B cell (primary cell): ENCODE measurements at regions not wholly inside any gene's neighbourhood (a gene's known extent, or its start where the extent isn't known, plus 50 kb on each side); places are given as distances from the start of the nearest gene placed in this dataset.

Source experiments
- ATAC-seq: fragments of 200-7000 bp; cut with Tn5 transposase; one replicate; pipeline ENCODE4 v1.10.0; 2021; ENCODE audit warnings: low read depth, mild to moderate bottlenecking, moderate number of reproducible peaks, moderate library complexity
- CTCF ChIA-PET: fragments of 350-600 bp; sonication (Branson Sonifier 250); formaldehyde crosslinking; loops from one replicate; lab custom pipeline; 2021; ENCODE audit warnings: antibody characterized with exemption, inconsistent platforms; lab: Charles Lee
- POLR2A ChIA-PET: fragments of 350-600 bp; sonication (Branson Sonifier 250); formaldehyde crosslinking; loops from one replicate; lab custom pipeline; 2021; ENCODE audit warnings: antibody characterized with exemption; lab: Charles Lee
- DNase-seq: peaks from one replicate; pipeline ENCODE4 v3.0.0; 2013
- H2AFZ ChIP-seq: 2 replicates; pipeline ENCODE4 v1.6.1; 2012; ENCODE audit warnings: mild to moderate bottlenecking, low read depth, low read length; ENCODE audit not compliant: insufficient read depth, poor library complexity, severe bottlenecking
- H3K27ac ChIP-seq, 2 donors: 1 replicate in 1 of 2; 2 replicates in 1 of 2; pipeline ENCODE4 v1.5.1; 2012 to 2013; ENCODE audit warnings: low read length in 2 of 2, mild to moderate bottlenecking in 2 of 2, moderate library complexity in 1 of 2
- H3K27me3 ChIP-seq, 4 experiments: fragments of 200-600 bp in 1 of 4; sonication (generic) in 1 of 4; replicated peaks in 1 of 4; 1 replicate in 2 of 4; 2 replicates in 2 of 4; pipeline versions ENCODE4 v1.6.1 to v1.7.0; 2013 to 2016; ENCODE audit warnings: low read length in 3 of 4, mild to moderate bottlenecking in 2 of 4, mixed read lengths in 1 of 4, moderate library complexity in 1 of 4; ENCODE audit not compliant: insufficient read depth in 4 of 4, control insufficient read depth in 3 of 4; ENCODE audit errors: control extremely low read depth in 1 of 4
- H3K36me3 ChIP-seq, 2 experiments: replicated peaks in 1 of 2; 1 replicate in 1 of 2; 2 replicates in 1 of 2; pipeline versions ENCODE4 v1.6.1 to v1.7.1; 2013; ENCODE audit warnings: low read length in 1 of 2; ENCODE audit not compliant: insufficient read depth in 2 of 2, control insufficient read depth in 1 of 2; ENCODE audit errors: control extremely low read depth in 1 of 2, extremely low read depth in 1 of 2
- H3K4me1 ChIP-seq, 2 donors: fragments of 200-600 bp in 1 of 2; sonication (generic) in 1 of 2; 1 replicate in 1 of 2; 2 replicates in 1 of 2; pipeline versions ENCODE4 v1.5.1 to v1.6.1; 2013 to 2017; ENCODE audit warnings: low read length in 2 of 2; ENCODE audit not compliant: control insufficient read depth in 2 of 2, insufficient read depth in 2 of 2
- H3K4me2 ChIP-seq: replicated peaks from 2 replicates; pipeline ENCODE3; 2012; ENCODE audit warnings: mild to moderate bottlenecking, low read depth, low read length; ENCODE audit not compliant: poor library complexity, severe bottlenecking
- H3K4me3 ChIP-seq, 5 experiments: fragments of 200-600 bp in 1 of 5; sonication (generic) in 1 of 5; 1 replicate in 3 of 5; 2 replicates in 2 of 5; pipeline versions ENCODE4 v1.5.1 to v1.7.0; 2011 to 2016; ENCODE audit warnings: low read length in 4 of 5, mild to moderate bottlenecking in 4 of 5, low read depth in 2 of 5, control low read depth in 1 of 5, moderate library complexity in 1 of 5; ENCODE audit not compliant: insufficient read depth in 1 of 5; ENCODE audit errors: control extremely low read depth in 1 of 5, extremely low read depth in 1 of 5
- H3K79me2 ChIP-seq: fragments of 200-600 bp; sonication (generic); one replicate; pipeline ENCODE4 v1.6.0; 2016; ENCODE audit warnings: low read length; ENCODE audit not compliant: control insufficient read depth, insufficient read depth
- H3K9ac ChIP-seq: fragments of 200-600 bp; sonication (generic); 2 replicates; pipeline ENCODE4 v1.6.1; 2017; ENCODE audit warnings: mild to moderate bottlenecking, low read length, moderate library complexity
- H3K9me3 ChIP-seq, 3 donors: one replicate each; pipeline versions ENCODE4 v1.6.1 to v1.7.1; 2013; ENCODE audit warnings: low read length in 2 of 3; ENCODE audit not compliant: control insufficient read depth in 2 of 3, insufficient read depth in 1 of 3; ENCODE audit errors: control extremely low read depth in 1 of 3
- H4K20me1 ChIP-seq: 2 replicates; pipeline ENCODE4 v1.6.0; 2012; ENCODE audit warnings: mild to moderate bottlenecking, low read length; ENCODE audit not compliant: insufficient read depth, control insufficient read depth, poor library complexity, severe bottlenecking
- H3K27ac Mint-ChIP-seq: one replicate; pipeline ENCODE4 v1.8.0; 2021; ENCODE audit warnings: mixed read lengths
- H3K27me3 Mint-ChIP-seq: one replicate; pipeline ENCODE4 v1.8.0; 2021; ENCODE audit warnings: mixed read lengths
- H3K4me1 Mint-ChIP-seq: one replicate; pipeline ENCODE4 v1.8.0; 2021; ENCODE audit warnings: mixed read lengths
- H3K4me3 Mint-ChIP-seq: one replicate; pipeline ENCODE4 v1.8.0; 2021; ENCODE audit warnings: mixed read lengths
- H3K9me3 Mint-ChIP-seq: one replicate; pipeline ENCODE4 v1.8.0; 2022; ENCODE audit warnings: mixed read lengths; ENCODE audit not compliant: insufficient read depth
- CTCF ChIP-seq: fragments of 200-600 bp; IDR thresholded peaks from one replicate; pipeline ENCODE4 v1.8.0; 2022; ENCODE audit warnings: antibody characterized with exemption, mild to moderate bottlenecking
- EZH2 ChIP-seq: IDR thresholded peaks from 2 replicates; pipeline ENCODE4 v1.6.1; 2012; ENCODE audit warnings: borderline replicate concordance, low read depth, mild to moderate bottlenecking, moderate library complexity, low read length; ENCODE audit not compliant: insufficient read depth, poor library complexity, severe bottlenecking
- WGBS: methylation state at CpG from one replicate; pipeline ENCODE4 v1.1.5; 2013; ENCODE audit warnings: missing lambda C conversion rate; ENCODE audit not compliant: insufficient coverage; 5-methylcytosine and 5-hydroxymethylcytosine counted together
- intact Hi-C: fragments of 100-400 bp; cut with micrococcal nuclease; formaldehyde crosslinking; loops from one replicate; pipeline ENCODE4 v1.10.0; 2022

DNA sequence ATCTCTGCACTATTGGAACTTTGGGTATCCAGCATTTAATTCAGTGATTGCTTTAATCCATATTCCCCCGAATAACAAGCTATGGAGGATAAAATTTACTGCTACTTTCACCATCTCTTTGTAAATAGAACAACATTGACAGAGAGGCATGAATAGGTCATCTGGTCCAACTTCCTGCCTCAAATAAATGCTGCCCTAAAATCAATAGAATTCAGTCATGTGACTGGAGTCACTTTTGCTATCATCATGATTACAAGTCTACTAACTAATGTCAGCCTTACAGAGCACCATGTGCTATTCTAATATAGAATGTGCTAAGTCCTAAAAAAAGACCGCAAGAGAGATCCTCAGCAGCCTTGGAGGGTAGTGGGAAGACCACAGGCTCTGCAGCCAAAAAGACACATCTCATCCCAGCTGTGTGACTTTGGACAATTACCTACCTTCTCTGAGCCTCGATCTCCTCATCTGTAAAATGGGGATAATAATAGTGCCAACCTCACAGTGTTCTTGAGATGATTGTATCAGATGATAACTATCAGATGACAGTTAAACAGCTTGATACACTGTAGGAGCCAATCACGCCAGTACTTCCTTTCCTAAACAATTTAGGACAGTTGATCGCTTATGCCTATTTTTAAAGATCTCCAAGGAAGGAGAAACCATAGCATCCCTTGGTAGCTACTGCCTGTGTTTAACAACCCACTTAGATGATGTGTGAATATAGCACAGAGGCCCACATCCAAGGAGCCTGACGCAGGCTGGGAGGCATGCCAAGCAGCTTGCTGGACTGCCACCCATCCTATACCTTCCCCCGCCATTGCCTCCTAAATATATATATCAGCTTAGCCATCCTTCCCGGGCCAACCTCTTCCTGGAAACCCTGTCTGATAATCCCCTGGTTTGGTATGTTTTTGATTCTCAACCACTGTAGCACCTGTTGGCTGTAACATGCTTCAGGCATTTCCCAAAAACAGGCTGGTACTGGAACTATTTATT is 77.3 kb upstream of the PHF21A start:
- CTCF ChIA-PET, result no interaction called here
- no peak for TF ChIP-seq CTCF
- TF ChIP-seq EZH2, result no peak
- intact Hi-C loops, result no loop called here
- no peaks in the 10 kb centered on the region for H3K79me2 ChIP-seq
- Mint-ChIP-seq H3K27me3 (peaks cover 56% of the 10 kb centered on the region), H3K9me3 (no peaks in the 10 kb centered on the region), H3K4me3 (no peak overlapping the region), H3K4me1 (no peaks in the 10 kb centered on the region), H3K27ac (no peak overlapping the region)
- H2AFZ ChIP-seq, result no peak overlapping the region
- H3K4me2 ChIP-seq, result no peak overlapping the region
- WGBS, result 90% methylated on average over 2 of the region's 8 CpGs
- no peaks in the 10 kb centered on the region for H3K27me3 ChIP-seq
- no peaks in the 10 kb centered on the region for H4K20me1 ChIP-seq
- POLR2A ChIA-PET, result no interaction called here
- no peaks in the 10 kb centered on the region for H3K9me3 ChIP-seq
- H3K4me3 ChIP-seq, result no peak overlapping the region
- no peak overlapping the region for H3K9ac ChIP-seq
- no peak for ATAC-seq
- H3K4me1 ChIP-seq, result no peaks in the 10 kb centered on the region
- no peaks in the 10 kb centered on the region for H3K36me3 ChIP-seq
- no peak for DNase-seq
- H3K27ac ChIP-seq, result no peak overlapping the region

DNA sequence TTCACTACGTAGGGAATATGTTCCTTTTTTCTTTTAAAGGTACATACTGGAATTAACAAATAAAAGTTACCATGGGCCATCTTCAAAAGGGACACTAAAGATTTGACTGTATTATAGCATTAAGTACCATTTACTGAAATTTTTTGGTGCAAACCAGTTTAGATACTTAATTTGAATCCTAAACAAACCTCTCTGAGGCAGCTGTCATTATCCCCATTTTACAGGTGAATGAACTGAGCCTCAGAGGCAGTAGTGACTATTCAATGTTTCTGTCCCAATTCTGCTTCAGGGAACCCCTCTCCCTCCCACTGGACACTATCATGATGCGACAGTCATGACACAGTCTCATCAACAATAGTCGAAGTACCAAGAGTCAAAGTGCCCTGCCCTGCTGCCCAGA is 76.2 kb upstream of the PHF21A start:
- H3K27me3 ChIP-seq, result no peaks in the 10 kb centered on the region
- no peaks in the 10 kb centered on the region for H4K20me1 ChIP-seq
- TF ChIP-seq CTCF (no peak), EZH2 (no peak)
- ATAC-seq (no peak), DNase-seq (no peak)
- H3K4me1 ChIP-seq, result no peaks in the 10 kb centered on the region
- H3K27ac ChIP-seq, result no peak overlapping the region
- H3K4me3 ChIP-seq, result no peak overlapping the region
- Mint-ChIP-seq H3K4me1 (no peaks in the 10 kb centered on the region), H3K27me3 (peaks cover 52% of the 10 kb centered on the region), H3K4me3 (no peak overlapping the region), H3K9me3 (no peaks in the 10 kb centered on the region), H3K27ac (no peak overlapping the region)
- intact Hi-C loops, result no loop called here
- H3K9ac ChIP-seq, result no peak overlapping the region
- no peaks in the 10 kb centered on the region for H3K36me3 ChIP-seq
- H3K79me2 ChIP-seq, result no peaks in the 10 kb centered on the region
- ChIA-PET POLR2A (no interaction called here), CTCF (no interaction called here)
- H3K4me2 ChIP-seq, result no peak overlapping the region
- WGBS, result 100% methylated on average over 1 of the region's 3 CpGs
- no peak overlapping the region for H2AFZ ChIP-seq
- H3K9me3 ChIP-seq, result no peaks in the 10 kb centered on the region
